HG03159 (cell line): ENCODE measurements at regions not wholly inside any gene's neighbourhood (a gene's known extent, or its start where the extent isn't known, plus 50 kb on each side); places are given as distances from the start of the nearest gene placed in this dataset.

Source experiments
- ATAC-seq: cut with Tn5 transposase; IDR thresholded peaks from one replicate; pipeline ENCODE4 v1.9.1; 2021; ENCODE audit warnings: mild to moderate bottlenecking, moderate library complexity; ENCODE audit not compliant: unreplicated experiment

DNA sequence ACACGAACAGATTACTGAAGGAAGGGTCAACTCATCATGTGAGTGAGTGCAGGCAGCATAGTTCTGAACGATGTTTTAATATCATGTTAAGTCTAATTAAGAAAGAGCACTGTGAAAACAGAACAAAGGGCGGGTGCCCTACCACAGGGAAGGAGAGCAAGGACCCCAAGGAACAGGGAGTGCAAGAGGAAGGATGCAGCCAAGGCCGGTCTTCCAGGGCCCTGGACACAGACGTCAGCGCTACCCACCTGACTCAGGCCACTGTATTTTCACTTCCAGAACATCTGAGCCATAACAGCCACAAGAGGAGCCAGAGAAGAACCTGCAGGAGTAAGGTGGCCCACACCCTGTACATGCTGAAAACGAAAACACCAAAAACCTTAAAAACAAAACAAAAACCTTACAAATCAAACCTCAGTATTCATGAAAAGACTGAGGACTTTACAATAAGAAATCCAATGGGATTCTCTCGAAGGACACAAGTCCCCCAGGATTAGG, 506.1 kb upstream of the AKR1E2 start:
- ATAC-seq, result no peak

DNA sequence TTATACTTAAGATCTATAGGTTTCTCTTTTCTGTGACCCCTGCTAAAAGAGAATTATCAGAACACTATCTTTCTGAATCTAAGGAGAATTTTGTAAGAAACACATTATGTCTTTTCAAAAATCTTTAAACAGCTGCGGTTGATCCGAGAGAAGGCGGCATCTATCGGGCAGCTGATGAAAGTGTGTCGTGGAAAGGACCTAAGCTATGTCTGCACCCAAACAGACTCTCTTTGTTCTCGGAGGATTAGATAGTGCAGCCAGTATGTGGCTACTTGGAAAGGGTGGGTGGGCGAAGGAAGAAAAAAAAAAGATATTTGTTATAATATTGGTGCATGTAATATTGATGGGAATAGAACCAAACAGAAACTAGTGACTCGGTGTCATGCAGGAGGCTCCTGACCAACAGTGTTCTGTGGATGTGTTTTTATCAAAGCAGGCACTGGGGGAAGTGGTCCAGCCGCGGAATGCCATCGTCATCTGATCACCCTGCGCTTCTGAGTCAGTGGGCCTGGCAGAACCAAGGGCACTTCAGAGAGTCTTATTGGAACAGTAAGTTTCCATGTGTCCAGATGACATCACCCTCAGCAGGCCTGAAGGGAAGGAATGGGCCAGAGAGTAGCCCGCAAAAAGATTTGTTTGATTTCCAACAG, 509.7 kb upstream of the AKR1E2 start:
- no peak for ATAC-seq

DNA sequence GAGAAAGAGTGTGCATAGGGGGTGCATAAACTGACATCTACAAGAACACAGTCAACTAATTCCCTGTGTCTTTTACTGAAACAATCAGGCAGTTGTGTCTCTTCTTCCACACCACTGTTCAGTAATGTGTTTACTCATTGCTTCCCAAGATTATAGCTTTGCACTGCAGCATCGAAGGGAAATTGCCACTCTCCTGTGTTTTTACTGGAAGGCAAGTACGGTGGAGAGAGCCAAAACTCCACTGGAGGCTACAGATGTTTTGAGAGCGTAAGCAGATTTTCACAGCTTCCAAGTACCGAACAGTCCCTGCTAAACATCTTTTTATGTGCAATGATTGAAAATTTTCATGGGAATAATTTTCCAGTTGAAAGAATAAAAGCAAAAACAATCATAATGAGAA, 510.5 kb upstream of the AKR1E2 start:
- ATAC-seq, result no peak

- ATAC-seq, result no peak
These were observed 513.0 kb upstream of the AKR1E2 start for GRCh38 chr10:4313051-4313450.

DNA sequence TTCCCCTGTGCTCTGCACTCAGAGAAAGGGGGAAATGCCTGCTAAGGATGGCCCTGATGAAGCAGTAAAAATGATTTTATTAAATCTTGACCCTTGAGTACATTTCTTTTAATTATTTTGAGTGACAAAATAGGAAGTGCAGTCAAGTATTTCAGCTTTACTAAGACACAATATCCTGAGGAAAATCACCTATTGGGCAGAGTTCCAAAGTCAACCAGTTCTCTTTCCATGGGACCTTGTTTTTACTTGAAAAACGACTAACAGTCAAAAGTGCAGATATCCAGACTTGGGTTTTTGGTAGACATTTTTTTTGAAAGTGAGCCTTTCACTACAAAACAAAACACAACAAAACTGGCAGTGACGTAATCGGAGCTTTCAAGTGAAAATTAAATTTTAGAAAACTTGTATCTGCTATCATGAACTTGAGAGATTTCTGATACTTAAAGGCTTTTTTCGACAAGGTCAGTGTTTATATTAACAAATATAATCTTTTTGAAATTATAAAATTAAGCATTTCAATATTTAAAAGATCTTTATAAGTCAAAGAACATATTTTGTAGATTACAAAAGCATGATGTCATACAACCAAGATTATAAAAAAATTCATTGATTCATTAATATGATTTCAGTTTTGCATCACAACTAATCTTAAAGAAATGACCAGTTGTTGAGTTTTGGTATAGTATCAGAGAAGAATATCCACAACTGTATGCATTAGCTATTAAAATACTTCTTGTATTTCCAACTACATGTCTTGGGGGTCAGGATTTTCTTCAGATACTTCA, 513.8 kb upstream of the AKR1E2 start:
- no peak for ATAC-seq

GRCh38 chr10:4310172-4310571, 515.8 kb upstream of the AKR1E2 start:
- no peak for ATAC-seq

GRCh38 chr10:4307910-4308309, 518.1 kb upstream of the AKR1E2 start:
- no peak for ATAC-seq

- ATAC-seq, result no peak
These were observed 519.1 kb upstream of the AKR1E2 start for GRCh38 chr10:4306871-4307270.

DNA sequence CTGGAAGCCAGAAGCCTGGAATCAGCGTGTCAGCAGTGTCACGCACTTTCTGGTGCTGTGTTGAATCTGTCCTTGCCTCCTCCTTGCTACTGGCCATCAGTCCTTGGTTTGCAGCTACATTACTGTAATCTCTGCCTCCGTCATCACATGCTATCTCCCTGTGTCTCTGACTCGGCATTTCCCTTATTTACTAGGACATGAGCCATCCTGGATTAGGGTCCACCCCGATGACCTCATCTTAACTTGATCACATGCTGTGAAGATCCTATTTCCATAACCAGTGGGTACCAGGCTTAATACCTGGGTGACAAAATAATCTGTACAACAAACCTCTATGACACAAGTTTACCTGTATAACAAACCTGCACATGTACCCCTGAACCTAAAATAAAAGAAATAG, 518.0 kb upstream of the KLF6 start:
- ATAC-seq, result no peak

GRCh38 chr10:4301291-4302045, 516.5 kb upstream of the KLF6 start:
- no peak for ATAC-seq

DNA sequence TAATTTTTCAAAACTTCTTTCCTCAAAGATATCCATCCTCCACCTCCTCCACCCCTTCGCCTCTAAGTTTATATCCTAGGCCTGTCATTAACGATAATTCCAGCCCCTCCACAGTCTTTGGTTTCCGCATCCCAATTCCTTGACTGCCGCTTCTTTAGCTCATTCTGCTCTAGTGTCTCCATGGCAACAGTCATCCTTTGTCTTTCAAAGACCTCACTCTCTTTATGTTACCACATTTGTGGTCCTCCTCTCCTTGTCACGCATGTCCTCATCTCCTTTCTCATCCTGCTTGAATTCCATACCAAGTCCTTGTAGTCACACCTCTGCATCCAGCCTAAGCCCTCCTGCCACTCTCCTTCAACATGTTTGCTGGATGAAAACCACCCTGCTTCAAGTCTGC, 511.2 kb upstream of the KLF6 start:
- ATAC-seq, result no peak

GRCh38 chr10:4294996-4295792, 510.2 kb upstream of the KLF6 start:
- ATAC-seq, result no peak

- no peak for ATAC-seq
These were observed 509.3 kb upstream of the KLF6 start for GRCh38 chr10:4294271-4294670.

- no peak for ATAC-seq
These were observed 507.0 kb upstream of the KLF6 start for GRCh38 chr10:4291990-4292389.

DNA sequence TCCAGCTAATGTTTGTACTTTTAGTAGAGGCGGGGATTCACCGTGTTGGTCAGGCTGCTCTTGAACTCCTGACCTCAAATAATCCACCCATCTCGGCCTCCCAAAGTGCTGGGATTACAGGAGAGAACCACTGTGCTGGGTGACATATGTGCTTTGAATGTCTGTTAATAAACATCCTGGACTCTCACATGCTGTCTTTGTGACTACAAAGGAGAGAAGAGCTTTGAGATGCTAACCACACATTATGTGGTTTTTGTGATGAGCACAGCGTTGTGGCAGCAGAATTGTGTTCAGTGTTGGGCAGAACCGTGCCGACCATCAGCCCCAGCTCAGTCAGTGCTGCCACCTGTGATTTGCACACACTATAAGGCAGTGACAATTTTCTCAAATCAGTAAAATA, 500.1 kb upstream of the KLF6 start:
- no peak for ATAC-seq

DNA sequence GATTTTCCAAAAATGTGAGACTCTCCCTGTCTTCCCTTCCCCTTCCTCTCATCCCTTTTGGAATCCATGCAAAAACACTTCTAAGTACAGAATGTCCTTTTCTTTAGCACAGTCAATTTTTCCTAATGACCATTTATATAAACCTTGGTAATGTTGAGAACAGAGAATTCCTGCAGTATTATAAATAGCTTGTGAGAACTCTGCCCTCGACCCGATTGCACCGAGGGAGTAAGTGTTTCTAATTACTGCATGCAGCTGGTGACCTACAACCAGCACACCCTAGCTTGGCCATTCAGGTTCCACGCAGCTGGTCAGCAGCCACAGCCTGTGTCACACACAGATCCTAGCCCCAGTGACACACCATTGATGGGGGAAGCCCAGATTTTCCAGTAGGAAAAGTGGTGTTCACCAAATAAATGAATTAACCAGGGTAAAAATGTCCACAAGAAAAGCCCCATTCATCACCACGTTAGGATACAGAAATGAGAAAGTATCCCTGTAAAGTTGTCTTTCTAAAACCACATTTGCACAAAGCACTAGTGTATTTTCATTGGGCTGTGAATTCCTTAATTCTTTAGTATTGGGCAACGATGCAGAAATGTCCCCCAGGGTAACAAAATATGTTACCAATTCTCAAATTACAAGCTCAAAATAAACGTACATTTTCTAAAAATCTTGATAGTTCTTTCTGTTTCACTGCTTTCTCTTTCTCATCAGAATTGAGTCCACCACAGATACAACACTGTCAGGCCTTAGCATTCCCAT, 499.0 kb upstream of the KLF6 start:
- no peak for ATAC-seq

DNA sequence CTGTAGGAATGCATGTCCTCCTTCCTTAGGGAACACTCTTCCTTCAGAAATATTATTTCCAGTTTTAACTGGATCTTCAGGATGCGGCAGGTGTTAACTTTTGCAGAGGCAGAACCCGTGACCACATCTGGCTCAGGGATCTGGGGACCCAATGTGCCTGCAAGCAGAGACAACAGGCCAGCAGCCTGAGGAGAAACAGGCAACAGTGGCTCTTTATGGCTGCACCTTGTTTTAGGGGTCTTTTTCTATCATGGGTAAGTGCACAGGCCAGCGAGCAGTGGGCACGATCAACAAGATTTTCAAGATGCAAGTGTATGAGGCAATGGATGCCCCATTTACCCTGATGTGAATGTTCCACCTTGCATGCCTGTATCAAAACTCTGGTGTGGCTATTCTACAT, 497.5 kb upstream of the KLF6 start:
- ATAC-seq, result no peak

- no peak for ATAC-seq
These were observed 496.3 kb upstream of the KLF6 start for GRCh38 chr10:4281190-4281825.

- ATAC-seq, result no peak
These were observed 495.6 kb upstream of the KLF6 start for GRCh38 chr10:4280461-4281189.
